ENCODE measurements at regions not wholly inside any gene's neighbourhood (a gene's known extent, or its start where the extent isn't known, plus 50 kb on each side); places are given as distances from the start of the nearest gene placed in this dataset.
A peak's percentile ranks its signal among the peaks of the same experiment; 100 is the strongest.

- ChIA-PET POLR2A (no interaction called here), CTCF (ENCODE audit: low intra/inter-chr PET ratio) (no interaction called here)
- no peak overlapping the region for H2AFZ ChIP-seq (ENCODE audit: low read depth, low read length)
- no peak overlapping the region for H3K9ac ChIP-seq (ENCODE audit: insufficient read depth in 1 of 2, low read depth in 2 of 2, low read length in 2 of 2)
- H3K9me1 ChIP-seq (ENCODE audit: control insufficient read depth, insufficient read depth, low read length), result no peaks in the 10 kb centered on the region
- no peaks in the 10 kb centered on the region for H3K9me3 ChIP-seq (replicated peaks; ENCODE audit: control insufficient read depth, insufficient read depth, low read depth, low read length)
- DNase-seq (ENCODE audit: extremely low read depth in 1 of 4, low spot score in 3 of 4) (no peak), FAIRE-seq (no peak), ATAC-seq (no peak)
- no peaks in the 10 kb centered on the region for H4K20me1 ChIP-seq (replicated peaks; ENCODE audit: control insufficient read depth, insufficient read depth, low read length)
- in situ Hi-C loops (cut with MboI) (no loop called here), intact Hi-C loops (cut with micrococcal nuclease) (no loop called here)
- 0% methylated on average over 2 of the region's 2 CpGs for WGBS (ENCODE audit: insufficient coverage, low coverage, missing lambda C conversion rate)
- TF ChIP-seq PCBP2 (IDR thresholded peaks at IDR 0.05; ENCODE audit: low read depth, low read length, poor library complexity, severe bottlenecking), result peak; percentile 45
- peak; percentile 54 for TF ChIP-seq PCBP1 (IDR thresholded peaks at IDR 0.05; ENCODE audit: low read depth, low read length, poor library complexity, severe bottlenecking)
- no peak for TF ChIP-seq U2AF1 (optimal IDR thresholded peaks at IDR 0.05; ENCODE audit: low read depth, low read length)
- no peak for TF ChIP-seq SMARCE1 (IDR thresholded peaks at IDR 0.05)
- no peak for TF ChIP-seq OTX1 (CRISPR knock-in tag; IDR thresholded peaks at IDR 0.05)
- no peaks in the 10 kb centered on the region for H3K79me2 ChIP-seq (ENCODE audit: control insufficient read depth, insufficient read depth, low read length)
- no peaks in the 10 kb centered on the region for H3K36me3 ChIP-seq (ENCODE audit: control insufficient read depth, insufficient read depth, low read length)
- no peaks in the 10 kb centered on the region for H3K27me3 ChIP-seq (ENCODE audit: control insufficient read depth in 2 of 2, insufficient read depth in 2 of 2, low read length in 2 of 2)
- no peak overlapping the region for H3K27ac ChIP-seq (ENCODE audit: extremely low read depth, low read depth, low read length)
- no TSS peak for BruUV-seq (replicated peaks)
- H3K4me2 ChIP-seq (ENCODE audit: insufficient read depth, low read length), result no peak overlapping the region
- no peak overlapping the region for H3K4me3 ChIP-seq
- no peaks in the 10 kb centered on the region for H3K4me1 ChIP-seq (replicated peaks in 1 of 2; ENCODE audit: control insufficient read depth in 2 of 2, insufficient read depth in 2 of 2, low read length in 2 of 2)
These were observed 193.7 kb upstream of the CDH13 start for GRCh38 chr16:82433042-82433441.

- intact Hi-C loops (cut with micrococcal nuclease), result no loop called here
- TF ChIP-seq EZH2 (IDR thresholded peaks at IDR 0.05; ENCODE audit: borderline replicate concordance, low read depth, low read length), result no peak
- TF ChIP-seq ZNF431 (CRISPR knock-in tag; IDR thresholded peaks at IDR 0.05), result no peak
- no peak for TF ChIP-seq MTA2 (IDR thresholded peaks at IDR 0.05; ENCODE audit: low read depth)
- TF ChIP-seq KAT8 (IDR thresholded peaks at IDR 0.05; ENCODE audit: low read depth), result no peak
- TF ChIP-seq EHMT2 (IDR thresholded peaks at IDR 0.05), result no peak
- TF ChIP-seq RBFOX2 (IDR thresholded peaks at IDR 0.05; ENCODE audit: low read depth, low read length), result no peak
- TF ChIP-seq MYC (IDR thresholded peaks at IDR 0.05; ENCODE audit: low read depth, low read length), result no peak
- TF ChIP-seq MYC (CRISPR knock-in tag; IDR thresholded peaks at IDR 0.05; ENCODE audit: borderline replicate concordance, low read depth), result no peak
- TF ChIP-seq MAFK (IDR thresholded peaks at IDR 0.05; ENCODE audit: low read length), result no peak
- no peak for TF ChIP-seq ZNF175 (CRISPR knock-in tag; IDR thresholded peaks at IDR 0.05; ENCODE audit: low read depth)
- TF ChIP-seq, protein P1, sequence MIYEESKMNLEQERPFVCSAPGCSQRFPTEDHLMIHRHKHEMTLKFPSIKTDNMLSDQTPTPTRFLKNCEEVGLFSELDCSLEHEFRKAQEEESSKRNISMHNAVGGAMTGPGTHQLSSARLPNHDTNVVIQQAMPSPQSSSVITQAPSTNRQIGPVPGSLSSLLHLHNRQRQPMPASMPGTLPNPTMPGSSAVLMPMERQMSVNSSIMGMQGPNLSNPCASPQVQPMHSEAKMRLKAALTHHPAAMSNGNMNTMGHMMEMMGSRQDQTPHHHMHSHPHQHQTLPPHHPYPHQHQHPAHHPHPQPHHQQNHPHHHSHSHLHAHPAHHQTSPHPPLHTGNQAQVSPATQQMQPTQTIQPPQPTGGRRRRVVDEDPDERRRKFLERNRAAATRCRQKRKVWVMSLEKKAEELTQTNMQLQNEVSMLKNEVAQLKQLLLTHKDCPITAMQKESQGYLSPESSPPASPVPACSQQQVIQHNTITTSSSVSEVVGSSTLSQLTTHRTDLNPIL (CRISPR knock-in tag; IDR thresholded peaks at IDR 0.05), result no peak
- TF ChIP-seq ZFX (CRISPR knock-in tag; IDR thresholded peaks at IDR 0.05), result no peak
- TF ChIP-seq POLR2B (IDR thresholded peaks at IDR 0.05; ENCODE audit: low read depth, partially characterized antibody), result no peak
These were observed 194.5 kb upstream of the CDH13 start for GRCh38 chr16:82432261-82432660.

More at GRCh38 chr16:82432261-82432660, 194.5 kb upstream of the CDH13 start:
- H3K9me3 ChIP-seq (replicated peaks; ENCODE audit: control insufficient read depth, insufficient read depth, low read depth, low read length), result no peaks in the 10 kb centered on the region
- ChIA-PET POLR2A (no interaction called here), CTCF (ENCODE audit: low intra/inter-chr PET ratio) (no interaction called here)
- in situ Hi-C loops (cut with MboI), result no loop called here
- no peaks in the 10 kb centered on the region for H3K79me2 ChIP-seq (ENCODE audit: control insufficient read depth, insufficient read depth, low read length)
- DNase-seq (ENCODE audit: extremely low read depth in 1 of 4, low spot score in 3 of 4) (no peak), ATAC-seq (no peak), FAIRE-seq (no peak)
- H4K20me1 ChIP-seq (replicated peaks; ENCODE audit: control insufficient read depth, insufficient read depth, low read length), result no peaks in the 10 kb centered on the region
- WGBS (ENCODE audit: insufficient coverage, low coverage, missing lambda C conversion rate), result 2% methylated on average over 8 of the region's 8 CpGs
- no peak overlapping the region for H2AFZ ChIP-seq (ENCODE audit: low read depth, low read length)
- no TSS peak for BruUV-seq (replicated peaks)
- no peak overlapping the region for H3K27ac ChIP-seq (ENCODE audit: extremely low read depth, low read depth, low read length)
- H3K9me1 ChIP-seq (ENCODE audit: control insufficient read depth, insufficient read depth, low read length), result no peaks in the 10 kb centered on the region
- no peaks in the 10 kb centered on the region for H3K27me3 ChIP-seq (ENCODE audit: control insufficient read depth in 2 of 2, insufficient read depth in 2 of 2, low read length in 2 of 2)
- H3K4me3 ChIP-seq, result no peak overlapping the region
- no peaks in the 10 kb centered on the region for H3K4me1 ChIP-seq (replicated peaks in 1 of 2; ENCODE audit: control insufficient read depth in 2 of 2, insufficient read depth in 2 of 2, low read length in 2 of 2)
- H3K9ac ChIP-seq (ENCODE audit: insufficient read depth in 1 of 2, low read depth in 2 of 2, low read length in 2 of 2), result no peak overlapping the region
- H3K36me3 ChIP-seq (ENCODE audit: control insufficient read depth, insufficient read depth, low read length), result no peaks in the 10 kb centered on the region
- H3K4me2 ChIP-seq (ENCODE audit: insufficient read depth, low read length), result no peak overlapping the region

All from K562 (cell line).